Erythroblast (primary cell): ENCODE measurements at regions not wholly inside any gene's neighbourhood (a gene's known extent, or its start where the extent isn't known, plus 50 kb on each side); places are given as distances from the start of the nearest gene placed in this dataset.

ENCODE experiments used
- GATA1 ChIP-seq: IDR thresholded peaks from 2 replicates; pipeline ENCODE4 v1.6.1; 2011; ENCODE audit warnings: low read depth, mild to moderate bottlenecking, control low read depth, low read length, moderate library complexity
- POLR2A ChIP-seq: IDR thresholded peaks from 2 replicates; pipeline ENCODE4 v1.6.1; 2011; ENCODE audit warnings: mild to moderate bottlenecking, low read length

GRCh38 chr11:19603771-19604170 is 108.9 kb upstream of the NAV2 start:
- TF ChIP-seq POLR2A (no peak), GATA1 (no peak)
